Activated CD4-positive, alpha-beta memory T cell treated with anti-CD3 and anti-CD28 coated beads, Interleukin-2, amount 10 ng/mL, durations not matched to agents 7 days and 5 days (primary cell): ENCODE measurements at regions not wholly inside any gene's neighbourhood (a gene's known extent, or its start where the extent isn't known, plus 50 kb on each side); places are given as distances from the start of the nearest gene placed in this dataset.

Experiments
- CTCF ChIA-PET: fragments of 350-600 bp; sonication (Branson Sonifier 250); formaldehyde crosslinking; loops from one replicate; lab custom pipeline; 2021; ENCODE audit warnings: antibody characterized with exemption, inconsistent platforms; lab: Charles Lee
- POLR2A ChIA-PET: fragments of 350-600 bp; sonication (Branson Sonifier 250); formaldehyde crosslinking; loops from one replicate; lab custom pipeline; 2021; ENCODE audit warnings: antibody characterized with exemption; lab: Charles Lee
- DNase-seq: peaks from one replicate; pipeline ENCODE4 v3.0.0-alpha.2; 2020
- H3K27ac Mint-ChIP-seq: one replicate; pipeline ENCODE4 v1.8.0; 2021; ENCODE audit warnings: mild to moderate bottlenecking, mixed read lengths
- H3K27me3 Mint-ChIP-seq: one replicate; pipeline ENCODE4 v1.8.0; 2021; ENCODE audit warnings: mixed read lengths
- H3K36me3 Mint-ChIP-seq: one replicate; pipeline ENCODE4 v1.8.0; 2021; ENCODE audit warnings: low read depth, mixed read lengths
- H3K4me1 Mint-ChIP-seq: one replicate; pipeline ENCODE4 v1.8.0; 2021; ENCODE audit warnings: mixed read lengths
- H3K4me3 Mint-ChIP-seq: one replicate; pipeline ENCODE4 v1.8.0; 2021; ENCODE audit warnings: mild to moderate bottlenecking, mixed read lengths
- H3K9me3 Mint-ChIP-seq: one replicate; pipeline ENCODE4 v1.8.0; 2021; ENCODE audit warnings: mixed read lengths

DNA sequence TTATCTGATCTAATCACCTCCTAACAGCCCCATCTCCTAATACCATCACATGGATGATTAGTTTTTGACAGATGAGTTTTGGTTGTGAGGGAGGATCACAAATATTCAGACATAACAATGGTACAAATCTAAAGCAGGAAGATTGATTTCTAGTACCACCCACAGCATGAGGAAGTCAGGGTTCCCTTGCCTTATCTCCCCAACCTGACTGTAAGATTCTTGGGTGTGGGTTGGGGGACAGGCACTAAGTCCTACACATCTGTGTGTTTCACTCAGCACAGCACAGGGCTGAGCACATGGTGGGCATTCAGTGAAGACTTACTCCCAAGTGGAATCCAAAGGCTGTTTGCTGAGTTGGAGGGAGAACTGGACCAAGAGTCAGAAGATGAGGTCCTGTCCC is 93.8 kb upstream of the CXCR4 start:
- POLR2A ChIA-PET: interaction anchor here (1.4 kb wide), 1 partner anchor 75 kb away, joined by 4 read pairs; no protein-coding TSS in a partner anchor

GRCh38 chr2:136210822-136211221 is 92.9 kb upstream of the CXCR4 start:
- H3K27me3 Mint-ChIP-seq: peaks cover 3% of the 10 kb centered on the region
- CTCF ChIA-PET: no interaction called here
- H3K4me1 Mint-ChIP-seq: peaks cover 25% of the 10 kb centered on the region
- H3K27ac Mint-ChIP-seq: no peak overlapping the region
- no peak overlapping the region for H3K4me3 Mint-ChIP-seq
- POLR2A ChIA-PET: no interaction called here
- H3K36me3 Mint-ChIP-seq: no peaks in the 10 kb centered on the region
- DNase-seq: no peak
- H3K9me3 Mint-ChIP-seq: peaks cover 16% of the 10 kb centered on the region

More for the DNA sequence above, 93.8 kb upstream of the CXCR4 start:
- peaks cover 16% of the 10 kb centered on the region for H3K9me3 Mint-ChIP-seq
- H3K27me3 Mint-ChIP-seq: peaks cover 3% of the 10 kb centered on the region
- no peak overlapping the region for H3K4me3 Mint-ChIP-seq
- CTCF ChIA-PET: interaction anchor here (1.4 kb wide), 1 partner anchor 298 kb away, joined by 4 read pairs; no protein-coding TSS in a partner anchor
- H3K36me3 Mint-ChIP-seq: no peaks in the 10 kb centered on the region
- H3K4me1 Mint-ChIP-seq: peaks cover 25% of the 10 kb centered on the region
- no peak overlapping the region for H3K27ac Mint-ChIP-seq
- no peak for DNase-seq

DNA sequence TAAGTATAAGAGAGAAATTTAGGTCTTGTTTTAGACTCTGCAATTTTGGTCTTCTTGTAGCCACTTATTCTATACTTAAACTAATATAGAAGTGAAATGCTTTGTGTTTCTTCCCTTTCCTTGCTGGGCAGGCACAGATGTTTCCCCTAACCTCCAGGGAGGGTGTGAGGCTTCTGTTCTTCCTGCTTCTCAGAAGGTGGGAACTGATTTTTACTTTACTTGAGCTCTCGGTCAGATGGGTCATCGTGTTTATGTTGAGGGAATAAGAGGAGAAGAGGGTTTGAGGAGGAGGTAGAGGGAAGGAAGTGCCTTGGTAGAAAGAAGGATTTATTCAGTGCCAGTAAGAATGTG is 92.5 kb upstream of the CXCR4 start:
- Mint-ChIP-seq H3K36me3 (peaks cover 2% of the 10 kb centered on the region), H3K27ac (no peak overlapping the region), H3K27me3 (peaks cover 3% of the 10 kb centered on the region), H3K4me3 (no peak overlapping the region), H3K9me3 (peaks cover 16% of the 10 kb centered on the region), H3K4me1 (peaks cover 25% of the 10 kb centered on the region)
- CTCF ChIA-PET: no interaction called here
- POLR2A ChIA-PET: no interaction called here
- DNase-seq: no peak

GRCh38 chr2:136209561-136210454 is 91.9 kb upstream of the CXCR4 start:
- ChIA-PET CTCF (no interaction called here), POLR2A (no interaction called here)
- peaks cover 3% of the 10 kb centered on the region for H3K36me3 Mint-ChIP-seq
- H3K4me1 Mint-ChIP-seq: peaks cover 25% of the 10 kb centered on the region
- no peak overlapping the region for H3K4me3 Mint-ChIP-seq
- peaks cover 3% of the 10 kb centered on the region for H3K27me3 Mint-ChIP-seq
- H3K27ac Mint-ChIP-seq: no peak overlapping the region
- no peak for DNase-seq
- peaks cover 16% of the 10 kb centered on the region for H3K9me3 Mint-ChIP-seq

DNA sequence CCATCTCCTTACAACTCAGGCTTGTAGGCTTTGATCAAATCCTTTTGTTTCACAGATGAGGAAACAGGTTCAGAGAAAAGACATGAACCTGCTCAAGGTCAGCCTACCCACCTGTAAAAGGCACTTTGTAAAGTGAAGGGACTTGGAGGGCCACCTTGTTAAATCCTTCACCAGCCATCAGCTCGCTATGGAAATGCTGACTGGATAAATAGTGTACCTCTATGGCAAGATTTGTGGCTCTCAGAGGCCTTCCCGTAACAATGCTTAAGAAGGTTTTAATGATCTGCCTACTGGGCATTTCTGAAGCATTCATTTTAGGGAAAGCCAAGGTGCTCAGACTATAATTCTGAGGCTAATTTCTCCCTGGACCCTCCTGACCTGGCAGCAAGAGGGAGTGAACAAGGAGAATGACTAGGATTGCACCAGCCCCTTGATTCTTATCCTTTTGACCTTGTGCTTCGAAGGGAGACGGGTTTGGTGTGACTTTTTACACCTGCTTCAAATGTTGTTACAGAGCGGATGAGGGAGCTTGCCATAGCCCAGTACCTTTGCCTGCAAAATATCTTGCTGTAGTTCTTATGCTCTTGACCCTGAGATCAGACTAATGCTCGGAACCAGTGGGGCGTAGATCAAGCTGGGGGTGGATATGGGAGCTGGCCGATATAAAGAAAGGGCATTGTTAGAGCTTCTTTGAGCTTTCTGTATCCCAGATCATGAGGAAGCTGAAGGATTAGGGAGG is 90.9 kb upstream of the CXCR4 start:
- Mint-ChIP-seq H3K4me1 (peaks cover 25% of the 10 kb centered on the region), H3K27ac (no peak overlapping the region), H3K4me3 (no peak overlapping the region), H3K27me3 (peaks cover 3% of the 10 kb centered on the region), H3K9me3 (peaks cover 16% of the 10 kb centered on the region), H3K36me3 (peaks cover 3% of the 10 kb centered on the region)
- ChIA-PET CTCF (no interaction called here), POLR2A (no interaction called here)
- DNase-seq: no peak

DNA sequence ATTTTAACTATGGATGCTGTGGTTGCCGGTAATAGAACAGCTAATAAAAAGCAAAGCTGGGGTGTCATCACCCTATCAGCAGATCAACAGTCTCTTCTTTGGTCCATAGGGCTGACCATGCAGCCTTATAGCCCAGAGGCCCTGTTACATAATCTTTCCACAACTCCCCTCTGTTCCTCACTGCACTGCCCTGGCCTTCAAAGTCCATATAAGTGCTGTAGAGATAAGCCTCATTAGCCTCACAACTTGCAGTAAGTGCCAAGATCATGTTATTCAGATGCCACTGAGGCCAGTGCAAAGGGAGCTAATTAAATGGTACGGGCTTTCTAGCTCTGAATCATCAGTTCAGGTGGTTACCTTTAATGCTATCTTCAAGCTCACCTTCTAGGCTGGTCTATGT is 89.7 kb upstream of the CXCR4 start:
- Mint-ChIP-seq H3K4me1 (peaks cover 16% of the 10 kb centered on the region), H3K9me3 (peaks cover 16% of the 10 kb centered on the region), H3K27ac (no peak overlapping the region), H3K27me3 (no peaks in the 10 kb centered on the region), H3K36me3 (peaks cover 5% of the 10 kb centered on the region), H3K4me3 (no peak overlapping the region)
- ChIA-PET CTCF (no interaction called here), POLR2A (no interaction called here)
- DNase-seq: no peak

- Mint-ChIP-seq H3K27me3 (no peaks in the 10 kb centered on the region), H3K9me3 (peaks cover 18% of the 10 kb centered on the region), H3K4me3 (no peak overlapping the region), H3K27ac (no peak overlapping the region), H3K36me3 (peaks cover 7% of the 10 kb centered on the region), H3K4me1 (peaks cover 10% of the 10 kb centered on the region)
- POLR2A ChIA-PET: no interaction called here
- DNase-seq: no peak
- CTCF ChIA-PET: no interaction called here
Observed at GRCh38 chr2:136207030-136207623, 89.2 kb upstream of the CXCR4 start.

- no peak overlapping the region for H3K4me3 Mint-ChIP-seq
- H3K36me3 Mint-ChIP-seq: peaks cover 7% of the 10 kb centered on the region
- no peaks in the 10 kb centered on the region for H3K27me3 Mint-ChIP-seq
- ChIA-PET CTCF (no interaction called here), POLR2A (no interaction called here)
- no peak for DNase-seq
- H3K4me1 Mint-ChIP-seq: peaks cover 8% of the 10 kb centered on the region
- no peak overlapping the region for H3K27ac Mint-ChIP-seq
- H3K9me3 Mint-ChIP-seq: peaks cover 18% of the 10 kb centered on the region
Observed at GRCh38 chr2:136206613-136207012, 88.7 kb upstream of the CXCR4 start.

DNA sequence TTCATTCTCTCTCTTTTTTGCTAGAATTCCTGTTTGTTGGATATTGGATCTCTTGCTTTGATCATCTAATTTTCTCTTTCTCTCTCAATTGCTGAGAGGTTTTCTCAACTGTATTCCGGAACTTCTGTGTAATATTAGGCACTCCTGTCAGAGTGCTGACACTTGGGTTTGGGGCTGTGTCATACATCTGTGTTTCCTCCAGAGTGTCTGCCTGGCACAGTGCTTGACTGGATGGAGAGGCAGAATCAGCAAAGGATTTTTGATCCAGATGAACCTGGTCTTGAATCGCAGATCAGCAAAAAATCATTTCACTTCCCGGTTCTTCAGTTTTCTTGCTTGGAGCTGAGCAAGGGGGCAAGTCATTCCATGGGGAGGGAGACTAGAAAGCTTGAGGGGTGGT is 87.7 kb upstream of the CXCR4 start:
- Mint-ChIP-seq H3K27me3 (no peaks in the 10 kb centered on the region), H3K36me3 (peaks cover 7% of the 10 kb centered on the region), H3K9me3 (peaks cover 17% of the 10 kb centered on the region), H3K4me1 (peaks cover 6% of the 10 kb centered on the region), H3K27ac (no peak overlapping the region), H3K4me3 (no peak overlapping the region)
- ChIA-PET POLR2A (no interaction called here), CTCF (no interaction called here)
- no peak for DNase-seq

DNA sequence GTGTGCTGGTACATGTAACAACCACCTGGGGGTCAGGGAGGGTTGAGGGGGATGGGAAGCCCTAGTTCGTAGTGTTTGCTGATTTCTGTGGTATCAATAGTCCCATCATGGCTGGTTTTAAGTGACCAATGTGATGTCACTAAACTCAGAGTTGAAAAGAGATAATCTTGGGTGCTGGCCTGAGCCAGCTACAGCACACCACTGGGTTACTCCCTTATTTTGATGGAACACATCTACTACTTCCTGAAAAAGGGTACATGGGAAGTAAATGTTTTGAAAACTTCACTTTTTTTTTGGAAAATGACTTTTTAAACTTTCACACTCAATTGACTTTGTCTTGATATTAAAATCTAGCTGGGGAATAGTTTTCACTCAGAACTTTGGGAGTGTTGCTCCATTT is 87.0 kb upstream of the CXCR4 start:
- ChIA-PET POLR2A (no interaction called here), CTCF (no interaction called here)
- Mint-ChIP-seq H3K36me3 (peaks cover 7% of the 10 kb centered on the region), H3K4me1 (peaks cover 6% of the 10 kb centered on the region), H3K4me3 (no peak overlapping the region), H3K9me3 (peaks cover 14% of the 10 kb centered on the region), H3K27ac (no peak overlapping the region), H3K27me3 (no peaks in the 10 kb centered on the region)
- DNase-seq: no peak

GRCh38 chr2:136195226-136195625 is 77.3 kb upstream of the CXCR4 start:
- ChIA-PET CTCF (interaction anchor here (1.5 kb wide), 1 partner anchor 183 kb away, joined by 3 read pairs; no protein-coding TSS in a partner anchor), POLR2A (no interaction called here)
- peaks cover 3% of the 10 kb centered on the region for H3K27me3 Mint-ChIP-seq

GRCh38 chr2:136191041-136191440 is 73.1 kb upstream of the CXCR4 start:
- CTCF ChIA-PET: no interaction called here
- no peaks in the 10 kb centered on the region for H3K27me3 Mint-ChIP-seq
- no peak overlapping the region for H3K4me3 Mint-ChIP-seq
- no peaks in the 10 kb centered on the region for H3K4me1 Mint-ChIP-seq
- POLR2A ChIA-PET: no interaction called here
- H3K27ac Mint-ChIP-seq: no peak overlapping the region
- no peaks in the 10 kb centered on the region for H3K9me3 Mint-ChIP-seq
- DNase-seq: no peak
- peaks cover 5% of the 10 kb centered on the region for H3K36me3 Mint-ChIP-seq

More at GRCh38 chr2:136195226-136195625, 77.3 kb upstream of the CXCR4 start:
- Mint-ChIP-seq H3K36me3 (peaks cover 6% of the 10 kb centered on the region), H3K27ac (no peak overlapping the region), H3K9me3 (peaks cover 6% of the 10 kb centered on the region), H3K4me1 (no peaks in the 10 kb centered on the region), H3K4me3 (no peak overlapping the region)
- no peak for DNase-seq

- ChIA-PET CTCF (no interaction called here), POLR2A (no interaction called here)
- Mint-ChIP-seq H3K36me3 (peaks cover 5% of the 10 kb centered on the region), H3K9me3 (peaks cover 3% of the 10 kb centered on the region), H3K4me3 (no peak overlapping the region), H3K27ac (no peak overlapping the region), H3K4me1 (no peaks in the 10 kb centered on the region), H3K27me3 (no peaks in the 10 kb centered on the region)
- DNase-seq: no peak
Observed at GRCh38 chr2:136189221-136189782, 71.4 kb upstream of the CXCR4 start.
